GM23338 (cell line): ENCODE measurements at regions not wholly inside any gene's neighbourhood (a gene's known extent, or its start where the extent isn't known, plus 50 kb on each side); places are given as distances from the start of the nearest gene placed in this dataset.
A peak's percentile ranks its signal among the peaks of the same experiment; 100 is the strongest.

ENCODE experiments used
- CREB1 ChIP-seq: fragments of 250-450 bp; sonication (Bioruptor Pico); IDR thresholded peaks from 2 replicates; pipeline ENCODE4 v1.5.0; 2020; ENCODE audit warnings: low read depth, mild to moderate bottlenecking, moderate library complexity
- CTCF ChIP-seq, 2 experiments: fragments of 200-600 bp in 1 of 2; sonication (generic) in 1 of 2; conservative IDR thresholded peaks; 2 replicates each; pipeline versions ENCODE4 v1.5.1 to v1.6.1; 2016 to 2017; ENCODE audit warnings: antibody characterized with exemption in 2 of 2, low read depth in 2 of 2, mild to moderate bottlenecking in 2 of 2, moderate library complexity in 1 of 2
- ETS1 ChIP-seq: IDR thresholded peaks from 2 replicates; pipeline ENCODE4 v1.6.1; 2016; ENCODE audit warnings: antibody characterized with exemption
- EZH2 ChIP-seq: fragments of 200-600 bp; sonication (generic); IDR thresholded peaks from one replicate; pipeline ENCODE4 v1.8.0; 2017; ENCODE audit warnings: antibody characterized with exemption, mild to moderate bottlenecking, low read depth; ENCODE audit not compliant: unreplicated experiment
- EZH2phosphoT487 ChIP-seq: fragments of 200-600 bp; sonication (generic); IDR thresholded peaks from one replicate; pipeline ENCODE4 v1.8.1; 2018; ENCODE audit warnings: antibody characterized with exemption; ENCODE audit not compliant: unreplicated experiment
- JUNB ChIP-seq: IDR thresholded peaks from one replicate; pipeline ENCODE4 v1.6.1; 2016; ENCODE audit warnings: antibody characterized with exemption; ENCODE audit not compliant: unreplicated experiment
- NANOG ChIP-seq: IDR thresholded peaks from 2 replicates; pipeline ENCODE4 v1.6.1; 2016; ENCODE audit warnings: antibody characterized with exemption, borderline replicate concordance
- POLR2AphosphoS5 ChIP-seq: IDR thresholded peaks from 2 replicates; pipeline ENCODE4 v1.6.1; 2016; ENCODE audit warnings: antibody characterized with exemption, low read depth
- REST ChIP-seq: IDR thresholded peaks from one replicate; pipeline ENCODE4 v1.6.1; 2018; ENCODE audit warnings: antibody characterized with exemption; ENCODE audit not compliant: unreplicated experiment
- ZNF462 ChIP-seq: fragments of 250-450 bp; sonication (Bioruptor Pico); IDR thresholded peaks from 2 replicates; pipeline ENCODE4 v1.5.0; 2020; ENCODE audit warnings: mild to moderate bottlenecking, moderate library complexity

DNA sequence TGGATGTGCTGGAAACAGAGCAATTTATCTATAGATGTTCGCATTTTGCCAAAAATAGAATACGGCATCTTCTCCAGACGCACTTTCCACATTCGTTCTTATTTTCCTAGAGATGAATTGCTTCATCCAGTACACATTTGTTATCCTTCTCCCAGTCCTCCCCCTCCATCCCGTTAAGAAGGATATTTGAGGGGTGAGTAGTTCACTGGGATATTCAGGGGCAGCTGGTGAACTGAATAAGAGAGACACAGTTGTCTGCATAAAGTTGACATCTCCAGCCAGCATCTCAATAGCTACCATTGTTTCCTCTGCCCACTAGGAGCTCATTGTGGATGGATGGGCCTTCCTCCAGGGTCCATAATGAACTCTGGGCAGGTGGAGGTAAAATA lies 456.8 kb upstream of the NRP1 start:
- no peak for TF ChIP-seq CTCF (conservative IDR thresholded peaks at IDR 0.05; ENCODE audit: low read depth in 2 of 2)
- no peak for TF ChIP-seq EZH2
- no peak for TF ChIP-seq NANOG
- TF ChIP-seq POLR2AphosphoS5, result no peak
- TF ChIP-seq REST, result no peak
- TF ChIP-seq ETS1, result no peak
- TF ChIP-seq CREB1 (CRISPR knock-in tag), result no peak
- no peak for TF ChIP-seq JUNB
- no peak for TF ChIP-seq EZH2phosphoT487
- peak; percentile 53 for TF ChIP-seq ZNF462 (CRISPR knock-in tag)
